Cardiac fibroblast (primary cell): ENCODE measurements at regions not wholly inside any gene's neighbourhood (a gene's known extent, or its start where the extent isn't known, plus 50 kb on each side); places are given as distances from the start of the nearest gene placed in this dataset.

Source experiments
- DNase-seq, 2 donors: peaks; one replicate each; pipeline versions ENCODE4 v3.0.0 to v3.0.0-alpha.2; 2010; ENCODE audit warnings: low read depth in 2 of 2
- H3K4me3 ChIP-seq, 2 donors: replicated peaks in 1 of 2; 1 replicate in 1 of 2; 2 replicates in 1 of 2; pipeline ENCODE4 v1.5.1; 2011; ENCODE audit warnings: low read depth in 2 of 2, low read length in 2 of 2, mild to moderate bottlenecking in 2 of 2, moderate library complexity in 1 of 2
- CTCF ChIP-seq: IDR thresholded peaks from one replicate; pipeline ENCODE4 v1.5.1; 2011; ENCODE audit warnings: low read depth, mild to moderate bottlenecking, low read length, inconsistent platforms

- no peak for TF ChIP-seq CTCF
- DNase-seq = no peak
- H3K4me3 ChIP-seq = no peak overlapping the region
Observed at GRCh38 chr3:159265705-159266104, 463.9 kb downstream of the MFSD1 start.

GRCh38 chr3:159266779-159267178, 464.9 kb downstream of the MFSD1 start:
- DNase-seq = peak; percentile 18 to 65
- peak; percentile 44 for TF ChIP-seq CTCF
- no peak overlapping the region for H3K4me3 ChIP-seq

GRCh38 chr3:159271799-159272512, 470.1 kb downstream of the MFSD1 start:
- no peak for DNase-seq
- H3K4me3 ChIP-seq = no peak overlapping the region
- no peak for TF ChIP-seq CTCF

- DNase-seq = no peak
- TF ChIP-seq CTCF = no peak
Observed at GRCh38 chr3:159273070-159273469, 471.2 kb downstream of the MFSD1 start.

GRCh38 chr3:159273608-159274007, 471.8 kb downstream of the MFSD1 start:
- peak; percentile 52 to 70 for DNase-seq
- no peak overlapping the region for H3K4me3 ChIP-seq
- no peak for TF ChIP-seq CTCF

More at GRCh38 chr3:159273070-159273469, 471.2 kb downstream of the MFSD1 start:
- no peak overlapping the region for H3K4me3 ChIP-seq

- no peak for TF ChIP-seq CTCF
- no peak for DNase-seq
- H3K4me3 ChIP-seq = no peak overlapping the region
Observed at GRCh38 chr3:159275741-159276140, 473.9 kb downstream of the MFSD1 start.

GRCh38 chr3:159277814-159278213, 476.0 kb downstream of the MFSD1 start:
- H3K4me3 ChIP-seq = no peak overlapping the region
- no peak for DNase-seq
- no peak for TF ChIP-seq CTCF
